Progenitor cell of endocrine pancreas (in vitro differentiated cells): ENCODE measurements at regions not wholly inside any gene's neighbourhood (a gene's known extent, or its start where the extent isn't known, plus 50 kb on each side); places are given as distances from the start of the nearest gene placed in this dataset.

ENCODE experiments used
- DNase-seq: peaks from one replicate; pipeline ENCODE4 v3.0.0; 2021; ENCODE audit warnings: low spot score; ENCODE audit not compliant: unreplicated experiment
- H3K27ac Mint-ChIP-seq: 2 replicates; pipeline ENCODE4 v1.8.0; 2021; ENCODE audit warnings: mild to moderate bottlenecking, moderate library complexity, mixed read lengths
- H3K27me3 Mint-ChIP-seq: 2 replicates; pipeline ENCODE4 v1.8.0; 2021; ENCODE audit warnings: mixed read lengths
- H3K36me3 Mint-ChIP-seq: 2 replicates; pipeline ENCODE4 v1.8.0; 2022; ENCODE audit warnings: mixed read lengths; ENCODE audit not compliant: insufficient read depth
- H3K4me1 Mint-ChIP-seq: 2 replicates; pipeline ENCODE4 v1.8.0; 2021; ENCODE audit warnings: low read depth, mixed read lengths
- H3K4me3 Mint-ChIP-seq: 2 replicates; pipeline ENCODE4 v1.8.0; 2021; ENCODE audit warnings: low read depth, mild to moderate bottlenecking, moderate library complexity, mixed read lengths
- H3K9me3 Mint-ChIP-seq: 2 replicates; pipeline ENCODE4 v1.8.0; 2021; ENCODE audit warnings: low read depth, mixed read lengths
- TF ChIP-seq, protein P1 (sequence below): fragments of 200-600 bp; sonication (generic); IDR thresholded peaks from one replicate; pipeline ENCODE4 v1.5.0; 2021; ENCODE audit warnings: antibody characterized with exemption, mild to moderate bottlenecking; ENCODE audit not compliant: unreplicated experiment

DNA sequence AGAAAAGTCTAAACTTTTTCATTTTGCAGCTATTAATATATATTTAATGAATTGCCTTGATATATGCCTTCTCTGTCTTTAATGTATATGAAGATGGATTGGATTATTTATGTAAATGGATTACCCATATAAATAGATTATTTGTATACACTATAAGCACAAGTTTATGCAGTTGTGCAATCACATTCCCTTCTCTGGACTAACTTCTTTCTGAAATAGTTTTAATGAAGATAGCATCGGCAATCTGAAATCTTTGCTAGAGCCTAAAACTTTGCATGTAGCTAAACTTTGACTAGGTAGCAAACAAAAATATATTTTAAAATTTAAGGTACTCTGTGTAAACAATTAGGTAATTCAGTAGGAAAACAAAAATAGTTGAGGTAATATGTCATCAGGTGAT, 127.8 kb downstream of the PCDH7 start:
- no peak for DNase-seq
- Mint-ChIP-seq H3K4me3 (no peak overlapping the region), H3K27me3 (no peaks in the 10 kb centered on the region), H3K36me3 (no peaks in the 10 kb centered on the region), H3K4me1 (peaks cover 20% of the 10 kb centered on the region), H3K9me3 (no peaks in the 10 kb centered on the region), H3K27ac (no peak overlapping the region)
- TF ChIP-seq, protein P1, sequence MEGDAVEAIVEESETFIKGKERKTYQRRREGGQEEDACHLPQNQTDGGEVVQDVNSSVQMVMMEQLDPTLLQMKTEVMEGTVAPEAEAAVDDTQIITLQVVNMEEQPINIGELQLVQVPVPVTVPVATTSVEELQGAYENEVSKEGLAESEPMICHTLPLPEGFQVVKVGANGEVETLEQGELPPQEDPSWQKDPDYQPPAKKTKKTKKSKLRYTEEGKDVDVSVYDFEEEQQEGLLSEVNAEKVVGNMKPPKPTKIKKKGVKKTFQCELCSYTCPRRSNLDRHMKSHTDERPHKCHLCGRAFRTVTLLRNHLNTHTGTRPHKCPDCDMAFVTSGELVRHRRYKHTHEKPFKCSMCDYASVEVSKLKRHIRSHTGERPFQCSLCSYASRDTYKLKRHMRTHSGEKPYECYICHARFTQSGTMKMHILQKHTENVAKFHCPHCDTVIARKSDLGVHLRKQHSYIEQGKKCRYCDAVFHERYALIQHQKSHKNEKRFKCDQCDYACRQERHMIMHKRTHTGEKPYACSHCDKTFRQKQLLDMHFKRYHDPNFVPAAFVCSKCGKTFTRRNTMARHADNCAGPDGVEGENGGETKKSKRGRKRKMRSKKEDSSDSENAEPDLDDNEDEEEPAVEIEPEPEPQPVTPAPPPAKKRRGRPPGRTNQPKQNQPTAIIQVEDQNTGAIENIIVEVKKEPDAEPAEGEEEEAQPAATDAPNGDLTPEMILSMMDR: no peak

DNA sequence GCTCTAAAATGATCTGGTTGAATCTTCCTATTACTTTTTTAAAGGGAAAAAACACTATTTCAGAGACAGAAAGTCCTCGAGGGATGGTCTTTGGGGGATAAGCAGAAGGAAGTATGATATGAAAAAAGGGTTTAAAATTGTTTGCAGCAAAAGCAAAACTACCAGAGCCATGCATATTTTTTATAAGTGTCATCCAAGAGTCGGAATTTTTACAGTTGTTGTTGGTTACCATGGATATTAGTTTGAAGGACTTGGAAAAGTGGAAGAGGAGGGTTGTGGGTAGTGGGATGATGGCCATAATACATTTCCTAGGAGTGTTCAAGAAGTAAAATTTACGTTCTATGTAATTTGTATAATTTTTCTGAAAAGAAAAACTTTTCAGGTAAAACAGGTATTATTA, 134.4 kb downstream of the PCDH7 start:
- no peaks in the 10 kb centered on the region for H3K36me3 Mint-ChIP-seq
- no peaks in the 10 kb centered on the region for H3K27me3 Mint-ChIP-seq
- no peak overlapping the region for H3K4me3 Mint-ChIP-seq
- TF ChIP-seq, protein P1: no peak
- peaks cover 13% of the 10 kb centered on the region for H3K4me1 Mint-ChIP-seq
- no peak for DNase-seq
- no peaks in the 10 kb centered on the region for H3K9me3 Mint-ChIP-seq
- no peak overlapping the region for H3K27ac Mint-ChIP-seq

DNA sequence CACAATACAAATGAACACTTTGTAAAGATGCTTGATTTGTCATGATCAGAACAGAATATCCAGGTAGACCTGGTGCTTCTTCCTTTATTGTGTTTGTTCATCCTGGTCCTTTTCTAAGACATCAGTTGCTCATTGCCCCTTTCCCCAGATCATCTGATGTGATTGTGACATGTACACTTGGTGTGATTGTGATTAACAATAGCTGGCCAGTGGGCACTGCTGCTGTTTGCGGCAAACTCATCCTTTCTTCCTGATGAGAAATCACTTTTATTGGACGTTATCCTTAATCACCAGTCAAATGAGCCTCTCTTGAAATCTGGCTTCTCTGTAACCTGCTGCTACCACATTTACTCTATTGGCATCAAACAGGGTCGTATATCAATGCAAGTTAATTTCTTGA, 135.1 kb downstream of the PCDH7 start:
- H3K4me3 Mint-ChIP-seq: no peak overlapping the region
- no peaks in the 10 kb centered on the region for H3K36me3 Mint-ChIP-seq
- peaks cover 13% of the 10 kb centered on the region for H3K4me1 Mint-ChIP-seq
- no peak overlapping the region for H3K27ac Mint-ChIP-seq
- H3K9me3 Mint-ChIP-seq: no peaks in the 10 kb centered on the region
- H3K27me3 Mint-ChIP-seq: no peaks in the 10 kb centered on the region
- no peak for DNase-seq
- TF ChIP-seq, protein P1: no peak

DNA sequence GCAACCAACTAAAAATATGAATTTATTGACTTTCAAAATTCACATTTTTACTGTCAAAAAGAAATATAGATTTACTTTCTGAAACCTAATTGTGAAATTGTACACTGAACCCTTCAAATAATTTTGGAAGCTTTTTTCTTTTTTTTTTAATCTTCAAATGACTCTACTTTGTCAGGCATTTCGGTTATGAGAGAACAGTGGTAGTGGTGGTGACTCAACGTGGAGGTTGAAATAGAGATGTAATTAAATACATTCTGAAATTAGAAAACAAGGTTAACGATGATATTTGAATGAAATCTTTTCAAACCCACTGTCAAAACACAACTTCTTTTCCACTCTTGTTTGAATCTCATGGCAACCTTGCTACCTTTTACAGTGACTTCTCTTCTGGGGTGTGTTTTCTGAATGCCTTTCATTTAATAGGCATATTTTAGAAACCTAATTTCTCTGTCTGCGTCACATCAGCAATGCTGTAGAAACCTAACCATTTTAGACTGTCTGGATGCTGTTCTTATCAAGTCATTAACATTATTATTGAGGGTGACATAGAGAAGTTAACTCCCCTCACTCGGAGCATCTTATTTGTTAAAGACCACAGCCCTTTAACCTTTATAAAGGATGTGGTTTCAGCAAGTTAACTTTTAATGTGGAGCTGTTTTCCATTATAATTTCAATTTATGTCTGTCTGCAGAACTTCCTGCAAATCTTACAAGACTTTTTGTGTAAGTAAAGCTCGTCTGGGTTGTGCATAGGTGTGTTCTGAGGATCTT, 136.8 kb downstream of the PCDH7 start:
- peaks cover 13% of the 10 kb centered on the region for H3K4me1 Mint-ChIP-seq
- no peaks in the 10 kb centered on the region for H3K36me3 Mint-ChIP-seq
- H3K4me3 Mint-ChIP-seq: no peak overlapping the region
- TF ChIP-seq, protein P1: no peak
- DNase-seq: no peak
- no peaks in the 10 kb centered on the region for H3K9me3 Mint-ChIP-seq
- no peak overlapping the region for H3K27ac Mint-ChIP-seq
- no peaks in the 10 kb centered on the region for H3K27me3 Mint-ChIP-seq

DNA sequence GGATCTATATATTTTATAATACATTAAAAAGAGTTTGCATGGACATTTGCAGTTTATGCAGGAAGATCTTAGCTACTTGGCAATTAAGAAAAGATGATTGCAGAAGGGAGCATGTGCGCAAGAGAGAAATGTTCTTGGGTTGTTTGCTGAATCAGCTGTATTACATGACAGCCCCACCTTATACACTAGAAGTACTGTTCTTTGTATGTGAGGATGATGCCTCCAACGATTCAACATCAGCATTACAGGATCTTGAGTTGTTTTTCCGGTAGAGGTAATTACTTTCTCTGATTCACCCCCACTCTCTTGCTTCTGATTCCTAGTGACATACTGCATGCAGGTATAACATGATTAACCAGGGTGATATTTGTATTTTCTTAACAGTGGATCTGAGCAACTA, 140.8 kb downstream of the PCDH7 start:
- Mint-ChIP-seq H3K4me1 (peaks cover 25% of the 10 kb centered on the region), H3K27ac (no peak overlapping the region), H3K36me3 (no peaks in the 10 kb centered on the region), H3K27me3 (no peaks in the 10 kb centered on the region), H3K9me3 (no peaks in the 10 kb centered on the region), H3K4me3 (no peak overlapping the region)
- TF ChIP-seq, protein P1: no peak
- DNase-seq: no peak
